HCT116 (cell line): ENCODE measurements at regions not wholly inside any gene's neighbourhood (a gene's known extent, or its start where the extent isn't known, plus 50 kb on each side); places are given as distances from the start of the nearest gene placed in this dataset.

Experiments
- ATAC-seq: fragments of 200-7000 bp; cut with Tn5 transposase; 2 replicates; pipeline ENCODE4 v1.9.1; 2020; ENCODE audit warnings: mild to moderate bottlenecking, moderate library complexity
- BruUV-seq: library from RNA; stranded (reverse); fragments of 400-500 nt; replicated peaks from 2 replicates; lab custom pipeline; 2021; lab: Mats Ljungman, UMichigan
- CTCF ChIA-PET: fragments of 300-600 bp; sonication (Branson Sonifier 250); formaldehyde crosslinking; loops from one replicate; lab custom pipeline; 2021; ENCODE audit warnings: antibody characterized with exemption; lab: Charles Lee
- POLR2A ChIA-PET: fragments of 300-600, 350-600 bp; sonication (Branson Sonifier 250); formaldehyde crosslinking; loops from one replicate; lab custom pipeline; 2021; ENCODE audit warnings: antibody characterized with exemption; lab: Charles Lee
- RAD21 ChIA-PET, 2 experiments: fragments of 300-600 bp; sonication (Branson Sonifier 250); formaldehyde crosslinking; loops; one replicate each; lab custom pipeline; 2023; ENCODE audit warnings: low total read pairs in 2 of 2; ENCODE audit not compliant: uncharacterized antibody in 2 of 2, unreplicated experiment in 2 of 2, low non-redundant PET in 1 of 2; lab: Charles Lee
- DNase-seq: peaks from one replicate; pipeline ENCODE4 v3.0.0-alpha.2; 2010; ENCODE audit warnings: low read depth, low spot score
- H2AFZ ChIP-seq: fragments of 200-600 bp; shearing (Covaris generic), sonication (generic); 2 replicates; pipeline ENCODE4 v1.6.1; 2017; ENCODE audit warnings: low read depth, mixed run types, mixed read lengths, antibody characterized with exemption, low read length; ENCODE audit not compliant: poor library complexity, severe bottlenecking
- H3K27ac ChIP-seq: 2 replicates; pipeline ENCODE4 v1.5.1; 2012; ENCODE audit warnings: low read depth, low read length
- H3K27me3 ChIP-seq: fragments of 200-600 bp; sonication (generic); 2 replicates; pipeline ENCODE4 v1.6.1; 2016; ENCODE audit warnings: mixed run types, low read length, mixed read lengths; ENCODE audit not compliant: insufficient read depth
- H3K36me3 ChIP-seq, 2 experiments: fragments of 200-500 bp in 1 of 2; fragments of 200-600 bp in 1 of 2; sonication (Bioruptor generic) in 1 of 2; sonication (generic) in 1 of 2; 2 replicates each; pipeline versions ENCODE4 v1.5.1 to v1.6.1; 2014 to 2016; ENCODE audit warnings: low read length in 2 of 2, inconsistent platforms in 1 of 2, mixed read lengths in 1 of 2, mixed run types in 1 of 2; ENCODE audit not compliant: insufficient read depth in 2 of 2, control insufficient read depth in 1 of 2
- H3K4me1 ChIP-seq, 2 experiments: fragments of 200-600 bp in 1 of 2; sonication (generic) in 1 of 2; 2 replicates each; pipeline versions ENCODE4 v1.5.1 to v1.6.1; 2012 to 2017; ENCODE audit warnings: low read length in 2 of 2, inconsistent platforms in 1 of 2, mild to moderate bottlenecking in 1 of 2, mixed read lengths in 1 of 2, mixed run types in 1 of 2, moderate library complexity in 1 of 2; ENCODE audit not compliant: insufficient read depth in 2 of 2, control insufficient read depth in 1 of 2
- H3K4me2 ChIP-seq: fragments of 200-600 bp; sonication (generic); 2 replicates; pipeline ENCODE4 v1.6.1; 2017; ENCODE audit warnings: mixed run types, low read length, mixed read lengths
- H3K4me3 ChIP-seq, 2 experiments: fragments of 200-600 bp in 1 of 2; sonication (generic) in 1 of 2; replicated peaks in 1 of 2; 2 replicates each; pipeline ENCODE4 v1.5.1; 2011 to 2016; ENCODE audit warnings: low read length in 2 of 2, control low read depth in 1 of 2, low read depth in 1 of 2, mild to moderate bottlenecking in 1 of 2, mixed read lengths in 1 of 2, mixed run types in 1 of 2
- H3K79me2 ChIP-seq: fragments of 200-600 bp; sonication (generic); 2 replicates; pipeline ENCODE4 v1.6.1; 2017; ENCODE audit warnings: mild to moderate bottlenecking, mixed run types, low read length, moderate library complexity, mixed read lengths; ENCODE audit not compliant: insufficient read depth
- H3K9ac ChIP-seq: fragments of 200-600 bp; sonication (generic); 2 replicates; pipeline ENCODE4 v1.6.1; 2016; ENCODE audit warnings: low read length, mixed read lengths
- H3K9me2 ChIP-seq: fragments of 200-600 bp; sonication (generic), shearing (Covaris generic); 2 replicates; pipeline ENCODE4 v1.6.1; 2017; ENCODE audit warnings: mixed run types, mild to moderate bottlenecking, moderate library complexity; ENCODE audit not compliant: insufficient read depth
- H3K9me3 ChIP-seq, 2 experiments: fragments of 200-500 bp in 1 of 2; fragments of 200-600 bp in 1 of 2; sonication (Bioruptor generic) in 1 of 2; sonication (generic) in 1 of 2; 2 replicates each; pipeline ENCODE4 v1.6.1; 2014 to 2017; ENCODE audit warnings: low read length in 2 of 2, mixed read lengths in 2 of 2, inconsistent platforms in 1 of 2, low read depth in 1 of 2, mild to moderate bottlenecking in 1 of 2, mixed run types in 1 of 2, moderate library complexity in 1 of 2; ENCODE audit not compliant: control insufficient read depth in 1 of 2, insufficient read depth in 1 of 2
- H4K20me1 ChIP-seq: fragments of 200-600 bp; sonication (generic), shearing (Covaris generic); 2 replicates; pipeline ENCODE4 v1.6.1; 2017; ENCODE audit warnings: mixed run types, mild to moderate bottlenecking, moderate library complexity; ENCODE audit not compliant: insufficient read depth
- CBX3 ChIP-seq: IDR thresholded peaks from 2 replicates; pipeline ENCODE4 v1.6.1; 2012; ENCODE audit warnings: low read depth
- CEBPB ChIP-seq: IDR thresholded peaks from 2 replicates; pipeline ENCODE4 v1.6.1; 2012; ENCODE audit warnings: low read depth
- EGR1 ChIP-seq: IDR thresholded peaks from 2 replicates; pipeline ENCODE4 v1.6.1; 2012; ENCODE audit warnings: low read depth
- EZH2 ChIP-seq: fragments of 200-600 bp; sonication (generic); IDR thresholded peaks from 2 replicates; pipeline ENCODE4 v1.6.1; 2017; ENCODE audit warnings: antibody characterized with exemption, mixed run types
- EZH2phosphoT487 ChIP-seq: fragments of 200-600 bp; IDR thresholded peaks from 2 replicates; pipeline ENCODE4 v1.6.1; 2018; ENCODE audit warnings: antibody characterized with exemption, borderline replicate concordance
- JUND ChIP-seq: IDR thresholded peaks from 2 replicates; pipeline ENCODE4 v1.6.1; 2012
- MAX ChIP-seq: IDR thresholded peaks from 2 replicates; pipeline ENCODE4 v1.6.1; 2012
- POLR2AphosphoS5 ChIP-seq: IDR thresholded peaks from 2 replicates; pipeline ENCODE4 v1.6.1; 2011; ENCODE audit warnings: mild to moderate bottlenecking, low read depth, low read length, moderate library complexity
- REST ChIP-seq: IDR thresholded peaks from 2 replicates; pipeline ENCODE4 v1.6.1; 2012; ENCODE audit warnings: low read depth
- SIN3A ChIP-seq: IDR thresholded peaks from 2 replicates; pipeline ENCODE4 v1.6.1; 2012; ENCODE audit warnings: low read depth
- SRF ChIP-seq: IDR thresholded peaks from 2 replicates; pipeline ENCODE4 v1.6.1; 2012; ENCODE audit warnings: low read depth
- TCF7L2 ChIP-seq: IDR thresholded peaks from 2 replicates; pipeline ENCODE4 v1.7.0; 2011; ENCODE audit warnings: borderline replicate concordance, inconsistent platforms; ENCODE audit not compliant: insufficient read depth, insufficient read length; ENCODE audit errors: extremely low read depth
- intact Hi-C: fragments of 100-400 bp; cut with micrococcal nuclease; formaldehyde crosslinking; loops from 2 replicates; pipeline ENCODE4 v1.10.0; 2022

GRCh38 chrY:12610861-12611260 lies 90.2 kb upstream of the USP9Y start:
- Histone ChIP-seq H3K9ac (no peak overlapping the region), H3K27ac (no peak overlapping the region), H3K4me2 (no peak overlapping the region), H3K4me1 (no peaks in the 10 kb centered on the region), H3K27me3 (no peaks in the 10 kb centered on the region), H3K4me3 (no peak overlapping the region)
- no TSS peak for BruUV-seq
- CTCF ChIA-PET, result no interaction called here
- intact Hi-C loops, result no loop called here
- no peak for TF ChIP-seq POLR2AphosphoS5
- TF ChIP-seq MAX, result no peak
- TF ChIP-seq EZH2, result no peak
- TF ChIP-seq EZH2phosphoT487, result no peak
- TF ChIP-seq SRF, result no peak
- no peak for TF ChIP-seq REST
- no peak for TF ChIP-seq CEBPB
- TF ChIP-seq SIN3A, result no peak
- TF ChIP-seq CBX3, result no peak
- TF ChIP-seq JUND, result no peak
- no peak for TF ChIP-seq TCF7L2
- TF ChIP-seq EGR1, result no peak
- TF ChIP-seq, all 23 proteins: peak for 0
- Histone ChIP-seq H3K9me3 (no peaks in the 10 kb centered on the region), H4K20me1 (no peaks in the 10 kb centered on the region), H3K79me2 (no peaks in the 10 kb centered on the region), H2AFZ (no peak overlapping the region), H3K9me2 (no peaks in the 10 kb centered on the region), H3K36me3 (no peaks in the 10 kb centered on the region)
- ChIA-PET POLR2A (no interaction called here), RAD21 (no interaction called here)
- ATAC-seq, result no peak
- DNase-seq, result no peak
